Fibroblast of peridontal ligament (primary cell): ENCODE measurements at regions not wholly inside any gene's neighbourhood (a gene's known extent, or its start where the extent isn't known, plus 50 kb on each side); places are given as distances from the start of the nearest gene placed in this dataset.

Source experiments
- DNase-seq: peaks from one replicate; pipeline ENCODE4 v3.0.0-alpha.2; 2010; ENCODE audit errors: extremely low read depth

DNA sequence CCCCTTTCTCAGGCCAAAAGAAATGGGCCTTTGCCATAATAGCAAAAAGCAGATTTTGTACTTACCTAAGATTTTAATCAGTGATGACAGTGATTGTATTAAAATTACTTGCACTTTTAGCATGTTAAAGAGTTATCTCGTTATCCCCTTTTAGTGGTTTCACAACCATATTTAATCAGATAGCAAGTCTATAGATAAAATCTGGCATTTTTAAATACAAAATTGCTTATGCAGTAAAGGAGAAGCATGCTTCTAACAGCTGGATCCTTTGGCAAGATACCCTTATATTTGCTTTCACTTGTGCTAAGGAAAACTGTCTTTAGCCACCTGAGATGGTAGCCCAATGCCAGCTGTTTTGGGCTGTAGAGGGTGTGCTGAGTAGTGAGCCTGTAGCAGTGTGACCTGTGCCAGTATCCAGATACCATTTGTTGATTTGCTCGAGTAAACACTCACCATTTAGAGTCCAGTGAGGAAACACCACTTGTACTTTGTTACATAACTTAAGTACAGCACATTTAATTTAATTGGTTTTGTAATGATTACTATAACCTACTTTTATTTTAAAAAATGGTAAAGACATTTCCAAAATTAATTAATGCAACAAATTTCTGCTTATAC, 314.4 kb upstream of the ZP4 start:
- DNase-seq, result no peak

DNA sequence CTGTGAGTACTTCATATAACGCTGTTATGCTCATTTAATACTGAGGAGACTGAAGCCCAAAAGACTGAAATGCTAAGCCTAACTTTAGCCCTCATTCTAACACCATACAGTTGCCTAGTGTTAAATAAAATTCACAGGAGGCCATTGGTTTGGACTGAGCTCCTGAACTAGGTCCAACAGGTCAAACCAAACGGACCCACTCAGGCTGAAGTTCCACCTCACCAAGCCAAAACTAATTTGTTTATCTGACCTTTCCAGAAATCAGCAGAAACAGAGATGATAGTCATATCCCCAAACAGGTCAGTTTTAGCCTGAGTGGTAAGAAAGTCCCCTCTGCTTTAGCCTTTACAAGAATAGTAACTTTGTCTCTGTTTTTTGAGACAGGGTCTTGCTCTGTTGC, 311.3 kb upstream of the ZP4 start:
- no peak for DNase-seq

DNA sequence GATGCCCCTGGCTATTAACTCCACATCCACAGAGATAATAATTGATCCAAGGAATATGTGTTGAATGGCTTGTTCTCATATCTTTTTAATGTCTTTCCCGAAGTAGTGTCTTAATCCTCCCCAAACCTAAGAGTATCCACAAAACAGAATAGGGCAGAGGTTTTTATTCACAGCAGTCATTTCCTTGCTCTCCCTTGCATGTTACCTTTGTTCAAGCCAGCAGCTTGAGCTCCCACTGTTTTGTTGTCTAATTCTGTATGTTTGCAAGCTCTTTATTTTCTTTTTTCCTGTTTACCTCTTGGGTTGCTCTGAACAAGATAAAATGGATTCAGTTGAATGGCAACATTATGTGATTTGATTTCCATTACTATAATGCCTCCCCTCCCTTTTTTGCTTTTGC, 308.6 kb upstream of the ZP4 start:
- no peak for DNase-seq

DNA sequence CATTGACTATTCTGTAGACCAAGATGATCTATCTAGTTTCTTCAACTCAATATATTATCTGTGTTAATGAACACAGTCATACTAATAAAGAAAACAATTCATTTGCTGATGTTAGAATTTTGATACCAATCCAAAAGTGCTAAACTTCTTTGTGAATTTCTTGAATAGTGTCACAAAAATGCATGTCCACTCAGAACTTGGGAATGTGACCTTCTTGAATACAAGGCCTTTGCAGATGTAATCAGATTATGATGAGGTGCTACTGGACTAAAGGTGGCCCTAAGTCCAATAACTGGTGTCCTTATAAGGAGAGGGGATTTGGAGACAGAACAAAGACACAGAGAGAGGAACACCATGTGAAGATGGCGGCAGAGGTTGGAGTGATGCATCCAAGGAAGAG, 305.8 kb upstream of the ZP4 start:
- no peak for DNase-seq

DNA sequence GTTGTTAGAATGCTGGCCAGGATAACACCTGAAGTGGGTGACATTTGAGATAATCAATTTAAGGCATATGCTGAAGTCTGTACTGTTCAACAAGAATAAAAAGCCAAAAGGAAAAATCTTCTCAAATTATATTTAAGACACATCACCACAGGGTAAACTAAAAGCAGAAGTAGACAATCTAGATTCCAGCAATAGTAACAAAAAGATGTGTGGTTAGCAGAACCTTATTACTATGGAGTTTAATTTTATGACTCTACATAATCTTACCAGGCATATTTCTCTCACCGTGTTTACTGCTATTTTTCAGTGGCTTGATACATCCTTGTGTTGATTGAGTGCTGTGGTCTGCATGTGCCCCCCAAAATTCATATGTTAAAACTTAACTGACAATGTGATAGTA, 300.4 kb upstream of the ZP4 start:
- DNase-seq, result no peak

DNA sequence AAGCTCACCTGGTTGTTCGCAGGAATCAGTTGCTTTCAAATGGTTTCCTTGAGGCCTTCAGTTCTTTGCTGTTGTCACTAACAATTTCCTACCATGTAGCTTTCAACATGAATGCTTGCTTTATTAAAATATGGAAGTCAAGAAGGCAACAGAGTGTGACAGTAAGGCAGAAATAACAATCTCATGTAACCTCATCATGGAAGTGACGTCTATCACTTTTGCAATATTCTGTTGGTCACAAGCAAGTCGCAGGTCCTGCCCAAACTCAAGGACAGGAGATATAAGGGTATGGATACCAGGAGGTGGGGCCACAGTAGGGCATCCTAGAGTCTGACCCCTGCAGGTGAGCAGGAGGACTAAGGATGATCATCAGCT, 296.8 kb upstream of the ZP4 start:
- DNase-seq, result no peak

DNA sequence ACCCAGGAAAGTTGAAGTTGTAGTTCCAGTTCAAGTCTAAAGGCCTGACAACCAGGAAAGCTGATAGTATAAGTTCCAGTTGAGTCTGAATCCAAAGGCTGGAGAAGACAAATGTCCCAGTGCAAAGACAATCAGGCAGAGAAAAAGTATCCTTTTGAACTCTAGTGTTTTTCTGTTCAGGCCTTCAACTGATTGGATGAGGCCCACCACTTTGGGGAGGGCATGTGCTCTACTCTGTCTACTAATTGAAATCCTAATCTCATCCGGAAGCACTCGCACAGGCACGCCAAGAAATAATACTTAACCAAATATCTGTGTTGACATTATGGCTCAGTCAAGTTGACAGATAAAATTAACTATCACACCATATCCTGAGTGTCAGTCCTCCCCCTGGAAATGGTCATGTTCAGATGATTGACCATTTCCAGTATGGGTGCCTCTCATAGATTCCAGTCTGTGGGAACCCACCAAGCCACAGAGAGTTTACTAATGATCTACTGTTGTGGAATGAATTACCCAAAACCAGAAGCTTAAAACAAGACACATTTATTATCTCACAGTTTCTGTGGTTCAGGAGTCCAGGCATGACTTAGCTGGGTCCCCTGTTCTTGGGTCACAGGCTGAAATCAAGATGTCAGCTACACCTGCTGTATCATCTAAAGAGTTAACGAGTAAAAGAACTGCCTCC, 296.3 kb upstream of the ZP4 start:
- no peak for DNase-seq

DNA sequence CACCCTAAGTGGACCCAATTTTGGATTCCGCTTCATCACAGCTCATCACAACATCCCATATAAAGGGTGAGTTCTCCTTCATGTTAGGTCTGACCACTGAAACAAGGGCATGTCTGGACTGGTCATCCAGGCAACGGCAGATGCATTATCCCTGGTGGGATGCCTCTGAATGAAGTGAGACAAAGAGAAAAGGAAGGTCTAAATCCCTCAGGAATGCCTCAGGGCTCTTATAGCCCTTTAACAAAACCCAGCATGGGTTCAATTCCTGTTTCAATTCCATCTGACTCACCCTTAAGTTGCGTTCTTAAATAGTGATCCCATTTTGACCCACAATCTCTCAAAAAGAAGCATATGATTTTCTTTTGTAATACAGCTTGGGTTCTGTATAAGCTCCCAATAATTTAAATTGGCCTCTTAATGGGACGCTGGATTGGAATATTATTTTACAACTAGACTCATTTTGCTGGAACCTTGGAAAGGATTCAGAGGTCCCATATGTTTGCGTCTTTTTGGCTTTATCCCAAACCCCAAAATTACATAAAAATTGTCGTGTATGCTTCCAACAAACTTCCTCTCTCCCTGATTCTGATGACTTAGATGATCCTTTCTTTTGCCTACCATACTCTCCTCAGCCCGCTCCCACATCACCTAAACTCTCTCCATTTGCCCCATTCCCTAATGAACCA, 287.4 kb upstream of the ZP4 start:
- no peak for DNase-seq

DNA sequence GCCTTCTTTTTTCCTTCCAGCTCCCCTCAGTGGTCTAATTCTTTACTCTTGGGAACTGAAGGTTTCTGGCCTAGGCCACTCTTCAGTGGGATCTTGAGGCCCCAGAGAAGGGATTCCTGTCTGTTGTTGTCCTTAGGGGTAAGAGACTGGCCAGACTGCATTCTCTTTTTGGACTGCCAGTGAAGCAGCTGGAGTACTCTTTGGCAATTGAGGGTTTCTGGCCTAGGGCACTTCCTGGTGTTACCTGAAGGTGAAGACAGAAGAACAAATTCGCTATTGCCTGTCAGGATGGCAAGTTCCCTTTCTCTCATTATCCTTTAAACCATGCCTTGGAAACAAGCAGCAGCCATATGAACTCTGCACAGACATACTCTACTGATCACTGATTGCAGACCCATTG, 286.6 kb upstream of the ZP4 start:
- DNase-seq, result no peak

DNA sequence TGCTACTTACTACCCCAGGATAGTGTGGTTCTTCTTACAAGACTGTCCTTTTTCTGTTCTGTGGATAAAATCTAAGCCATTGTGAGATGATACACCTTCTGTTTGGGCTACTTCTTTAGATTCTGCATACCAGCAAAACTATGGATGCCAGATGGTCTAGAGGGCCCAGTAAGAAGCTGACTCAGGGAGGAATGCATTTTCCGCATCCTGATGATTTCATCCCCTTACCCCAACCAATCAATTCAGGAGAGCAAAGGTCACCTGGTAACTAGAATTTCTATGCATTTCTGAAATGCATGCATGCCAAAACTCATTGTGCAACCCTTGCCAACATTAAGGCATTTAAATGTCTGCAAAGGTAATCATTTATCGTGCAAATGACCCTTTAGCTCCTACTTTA, 285.7 kb upstream of the ZP4 start:
- no peak for DNase-seq

DNA sequence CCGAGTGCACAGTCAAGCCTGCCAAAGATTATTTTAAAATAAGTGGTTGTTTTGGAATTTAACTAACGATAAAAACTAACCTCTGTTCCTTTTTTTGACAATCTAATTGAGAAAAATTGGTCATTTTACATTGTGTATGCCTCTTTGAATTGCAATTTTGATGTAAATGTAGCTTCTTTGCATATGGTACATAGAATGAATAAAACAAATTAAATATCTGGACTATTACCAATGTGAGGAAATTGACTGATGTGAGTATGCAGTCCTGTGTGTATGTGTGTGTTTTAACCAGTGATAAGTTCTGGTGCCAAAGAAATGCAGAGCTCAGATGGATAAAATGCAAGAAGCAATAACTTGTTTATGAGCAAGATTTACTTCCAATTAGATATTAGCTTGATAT, 281.3 kb upstream of the ZP4 start:
- no peak for DNase-seq

DNA sequence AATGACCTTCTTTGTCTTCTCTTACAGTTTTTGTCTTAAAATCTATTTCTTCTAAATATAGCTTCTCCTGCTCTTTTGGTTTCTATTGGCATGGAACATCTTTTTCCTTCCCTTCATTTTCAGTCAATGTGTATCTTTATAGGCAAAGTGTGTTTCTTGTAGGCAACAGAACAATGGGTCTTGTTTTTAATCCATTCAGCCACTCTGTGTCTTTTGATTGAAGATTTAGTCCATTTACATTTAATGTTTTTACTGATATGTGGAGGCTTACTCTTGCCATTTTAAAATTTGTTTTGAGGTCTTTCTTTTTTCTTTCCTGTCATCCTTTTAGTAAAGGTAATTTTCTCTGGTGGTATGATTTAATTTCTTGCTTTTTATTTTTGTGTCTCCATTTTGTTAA, 271.2 kb upstream of the ZP4 start:
- no peak for DNase-seq

DNA sequence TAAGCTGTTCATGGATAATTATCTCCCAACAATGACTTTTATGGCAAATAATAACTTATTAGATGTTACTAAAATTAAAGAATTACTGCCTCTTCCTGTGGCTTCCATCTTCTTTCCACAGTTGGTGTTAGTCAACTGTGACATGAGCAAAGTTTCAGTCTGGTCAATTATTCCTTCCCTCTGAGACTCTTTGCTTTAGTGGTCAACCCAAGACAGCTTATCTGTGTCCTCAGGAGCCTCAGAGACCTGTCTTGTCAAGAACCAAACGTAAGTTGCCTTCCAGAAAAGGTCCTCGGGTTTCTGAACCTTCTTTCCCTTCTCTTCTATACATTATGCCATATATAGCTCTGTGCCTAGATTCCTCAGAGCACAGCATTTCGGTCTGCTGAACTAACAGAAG, 263.2 kb upstream of the ZP4 start:
- no peak for DNase-seq

DNA sequence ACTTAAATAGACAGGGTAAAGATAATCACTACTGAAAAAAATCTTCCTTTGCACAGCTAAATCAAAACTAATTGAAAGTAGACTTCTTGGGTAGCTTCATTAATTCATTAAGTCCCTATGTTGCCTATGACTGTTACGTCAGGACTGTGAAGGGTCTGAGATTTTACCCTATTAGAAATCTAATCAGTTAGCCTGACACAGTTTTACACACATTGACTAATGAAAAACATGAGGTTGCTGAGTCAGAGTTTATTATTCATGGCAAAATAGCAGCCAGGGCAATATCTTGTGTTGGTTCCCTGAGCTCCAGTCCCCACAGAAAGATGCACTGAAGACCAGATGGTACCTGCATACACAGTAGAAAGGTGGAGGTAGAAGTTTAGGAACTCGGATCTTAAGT, 262.5 kb upstream of the ZP4 start:
- no peak for DNase-seq

DNA sequence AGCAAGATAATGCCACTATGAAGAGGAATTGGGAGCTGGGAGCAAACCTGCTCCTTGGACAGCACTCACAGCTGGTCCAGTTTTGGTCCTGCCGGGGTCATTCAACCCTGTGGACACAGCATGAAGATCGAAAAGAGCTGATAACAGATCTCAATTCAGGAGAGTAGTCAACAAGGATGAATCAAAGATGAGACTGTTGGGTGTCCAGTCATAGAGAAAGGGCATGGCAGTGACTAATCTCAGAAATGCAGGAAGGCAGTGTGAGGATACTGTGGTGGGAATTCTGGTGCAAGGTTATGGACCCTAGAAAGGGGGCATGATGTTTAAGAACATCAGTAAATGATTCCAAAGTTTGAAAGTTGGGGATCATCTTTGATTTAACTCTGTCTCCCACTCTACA, 261.4 kb upstream of the ZP4 start:
- no peak for DNase-seq

DNA sequence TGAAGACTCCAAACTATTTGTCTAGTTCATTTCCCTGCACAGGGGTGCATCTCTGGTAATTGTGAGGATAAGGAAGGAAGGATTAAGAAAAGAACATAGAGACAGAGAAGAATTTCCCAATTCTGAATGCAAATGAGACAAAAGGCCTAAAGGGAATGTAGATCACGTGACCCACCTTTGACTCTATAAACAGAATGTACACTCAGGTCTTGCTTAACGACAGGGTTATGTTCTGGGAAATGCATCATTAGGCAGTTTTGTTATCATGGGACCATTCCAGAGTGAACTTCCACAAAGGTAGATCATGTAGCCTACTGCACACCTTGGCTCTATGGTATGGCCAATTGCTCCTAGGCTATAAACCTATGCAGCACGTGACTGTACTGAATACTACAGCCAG, 252.3 kb upstream of the ZP4 start:
- no peak for DNase-seq

DNA sequence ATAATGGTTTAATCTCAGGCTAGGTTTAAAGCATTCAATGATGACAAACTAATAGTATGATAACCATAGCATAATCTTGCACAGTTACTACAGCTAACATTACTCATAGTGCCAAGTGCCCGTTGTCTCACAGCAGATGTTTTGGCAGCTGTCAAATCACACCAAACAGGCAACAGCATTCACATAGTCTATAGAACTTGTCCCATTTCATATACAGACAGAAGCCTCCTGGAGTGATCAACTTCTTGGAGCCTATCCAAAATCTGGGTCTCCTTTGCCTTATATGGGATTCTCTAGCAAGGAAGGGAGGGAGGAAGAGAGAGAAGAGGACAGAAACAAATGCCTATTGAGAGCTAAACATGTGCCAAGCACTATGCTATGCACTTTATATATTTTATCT, 250.6 kb upstream of the ZP4 start:
- DNase-seq, result no peak

DNA sequence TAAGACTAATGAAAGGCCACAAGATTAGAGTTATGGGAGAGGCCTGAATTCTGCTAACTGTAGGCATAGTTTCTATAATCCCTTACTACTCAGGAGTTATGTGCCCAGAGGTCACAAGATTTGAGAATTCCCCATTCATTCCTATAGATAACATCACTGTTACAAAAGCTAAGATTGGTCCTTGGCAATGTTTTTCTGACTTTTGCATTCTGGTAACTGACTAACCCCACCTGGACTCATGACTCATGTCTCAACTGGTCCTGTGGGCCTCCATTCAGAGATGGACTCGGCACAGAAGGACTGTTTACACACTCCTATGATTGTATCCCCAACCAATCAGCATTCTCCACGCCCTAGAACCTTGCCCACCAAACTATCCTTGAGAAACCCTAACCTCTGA, 249.0 kb upstream of the ZP4 start:
- DNase-seq, result no peak

DNA sequence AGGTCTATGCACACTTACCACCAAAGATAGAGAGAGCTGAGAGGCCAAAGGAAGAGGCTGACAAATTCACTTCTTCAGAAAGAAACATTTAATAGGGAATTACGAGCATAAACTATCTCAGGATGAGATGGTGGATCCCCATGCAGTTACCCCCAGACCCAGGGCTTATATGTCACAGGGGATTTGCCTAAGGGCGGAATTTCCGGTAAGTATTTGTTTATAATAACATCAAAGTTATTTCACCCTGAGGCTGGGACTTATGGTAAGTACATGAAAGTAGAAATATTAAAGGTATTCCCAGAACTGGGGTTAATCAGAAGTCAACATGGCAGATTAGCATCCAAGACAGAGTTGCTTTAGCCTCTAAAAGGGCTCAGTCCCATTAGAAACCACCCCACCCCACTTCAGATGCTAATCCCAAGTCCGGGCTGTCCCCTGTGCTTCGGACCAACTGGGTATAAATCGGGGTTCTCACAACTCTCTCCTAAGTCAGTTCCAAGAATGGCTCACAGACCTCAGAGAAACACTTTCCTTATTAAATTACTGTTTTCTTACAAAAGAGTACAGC, 247.4 kb upstream of the ZP4 start:
- no peak for DNase-seq

DNA sequence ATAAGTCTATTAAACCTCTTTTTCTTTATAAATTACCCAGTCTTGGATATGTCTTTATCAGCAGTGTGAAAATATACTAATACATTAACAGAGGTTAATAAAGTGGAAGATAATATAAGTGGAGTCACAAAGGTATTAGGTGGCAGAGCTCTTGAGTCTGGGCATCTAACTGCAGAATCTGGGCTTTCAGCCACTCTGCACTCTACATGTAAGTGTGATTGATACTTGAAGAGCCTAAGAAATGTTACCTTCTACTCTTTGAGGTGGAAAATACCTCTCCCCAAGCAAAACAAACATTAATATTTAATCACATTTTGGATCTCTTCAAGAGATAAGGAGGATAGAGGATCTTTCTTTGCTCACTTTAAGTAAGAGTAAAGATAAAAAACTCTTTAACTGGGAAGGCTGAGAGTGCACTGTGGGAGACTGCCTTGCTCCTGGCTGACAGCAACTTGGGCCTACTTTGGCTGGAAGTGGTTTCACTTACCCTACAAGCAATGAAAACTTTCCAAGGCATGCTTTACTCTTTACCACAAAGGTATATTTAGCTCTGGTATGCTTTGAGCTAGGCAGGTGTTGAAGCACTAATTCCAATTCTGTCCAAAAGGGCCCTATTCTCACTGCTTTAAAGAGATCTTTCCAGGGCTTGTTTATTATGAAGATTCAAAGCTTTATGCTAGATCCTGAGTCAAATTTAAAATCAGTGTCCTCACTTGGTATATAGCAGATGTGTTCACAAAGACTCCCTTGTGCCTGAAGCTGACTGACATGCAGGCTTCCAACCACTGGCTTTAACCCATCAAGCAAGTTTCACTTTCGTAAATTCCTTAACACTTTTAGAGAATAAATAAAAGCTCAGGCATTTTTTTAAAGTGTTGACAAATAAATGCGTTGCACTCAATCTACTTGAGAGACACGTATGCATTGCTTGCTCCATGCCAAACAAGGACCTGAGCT, 245.3 kb upstream of the ZP4 start:
- no peak for DNase-seq

DNA sequence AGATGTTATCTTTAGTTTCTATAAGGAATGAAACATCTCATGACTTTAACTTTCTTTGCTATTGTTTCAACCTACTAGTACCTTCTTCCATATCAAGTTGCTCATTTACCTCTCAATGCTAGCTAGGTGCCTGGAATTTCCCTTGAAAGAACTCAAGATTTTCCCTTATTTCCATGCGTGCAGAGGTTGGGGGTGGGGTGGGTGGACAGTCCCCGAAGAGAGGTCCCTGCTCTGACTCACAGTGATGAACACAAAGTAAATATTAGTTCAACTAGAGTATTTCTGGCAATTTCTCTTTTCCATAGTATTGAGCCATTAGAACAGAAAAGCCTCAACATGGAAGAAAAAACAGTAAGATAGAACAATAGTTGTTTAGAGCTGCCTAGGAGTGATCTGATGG, 239.0 kb upstream of the ZP4 start:
- no peak for DNase-seq

DNA sequence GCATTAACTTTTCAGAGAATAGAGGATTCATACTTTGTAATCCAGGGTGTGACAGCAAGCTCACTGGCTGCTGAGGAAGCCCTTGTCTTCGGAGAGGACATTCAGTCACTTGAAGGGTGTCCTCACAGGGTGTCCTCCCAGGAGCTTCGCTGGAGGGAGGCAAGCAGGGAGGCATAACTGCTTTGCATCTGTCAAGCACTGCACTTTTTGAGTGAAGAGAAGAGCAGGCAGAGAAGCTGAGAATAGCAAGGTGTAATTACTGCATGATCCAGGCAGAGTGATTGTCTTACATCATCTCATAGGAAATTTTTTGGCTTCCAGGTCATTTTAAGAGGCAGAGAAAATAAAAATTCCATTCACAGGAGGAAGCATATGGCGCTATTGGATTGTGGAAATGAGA, 232.5 kb upstream of the ZP4 start:
- DNase-seq, result no peak
